Aorta (tissue), 5 donors: ENCODE measurements at regions not wholly inside any gene's neighbourhood (a gene's known extent, or its start where the extent isn't known, plus 50 kb on each side); places are given as distances from the start of the nearest gene placed in this dataset.
"Not testable (repeated sequence)": the region's sequence is repeated elsewhere in the genome, so short reads cannot be mapped to it uniquely, and the experiment has no call there.

Experiments
- ATAC-seq: fragments of 200-7000 bp; cut with Tn5 transposase; one replicate; pipeline ENCODE4 v1.9.1; 2022; ENCODE audit warnings: moderate library complexity; ENCODE audit not compliant: low FRiP score
- DNase-seq, 2 donors: peaks; one replicate each; pipeline ENCODE4 v3.0.0-alpha.2; 2020
- H3K27ac ChIP-seq, 2 donors: one replicate each; pipeline ENCODE4 v1.5.1; 2013; ENCODE audit warnings: low read length in 2 of 2, mild to moderate bottlenecking in 2 of 2, moderate library complexity in 2 of 2, control low read depth in 1 of 2, inconsistent platforms in 1 of 2, low read depth in 1 of 2
- H3K27me3 ChIP-seq, 2 donors: one replicate each; pipeline ENCODE4 v1.6.1; 2013; ENCODE audit warnings: control low read depth in 1 of 2, low read length in 1 of 2, mild to moderate bottlenecking in 1 of 2, moderate library complexity in 1 of 2; ENCODE audit not compliant: insufficient read depth in 2 of 2, control insufficient read depth in 1 of 2
- H3K36me3 ChIP-seq, 2 donors: one replicate each; pipeline ENCODE4 v1.6.1; 2013; ENCODE audit warnings: control low read depth in 1 of 2, low read length in 1 of 2, mild to moderate bottlenecking in 1 of 2; ENCODE audit not compliant: insufficient read depth in 2 of 2, control insufficient read depth in 1 of 2
- H3K4me1 ChIP-seq, 2 donors: one replicate each; pipeline ENCODE4 v1.6.1; 2013; ENCODE audit warnings: low read length in 2 of 2, control low read depth in 1 of 2, mild to moderate bottlenecking in 1 of 2, moderate library complexity in 1 of 2; ENCODE audit not compliant: insufficient read depth in 2 of 2, control insufficient read depth in 1 of 2
- H3K4me3 ChIP-seq, 2 donors: one replicate each; pipeline ENCODE4 v1.5.1; 2013; ENCODE audit warnings: low read length in 2 of 2, control low read depth in 1 of 2, mild to moderate bottlenecking in 1 of 2
- H3K9me3 ChIP-seq: one replicate; pipeline ENCODE4 v1.6.1; 2013; ENCODE audit warnings: mild to moderate bottlenecking, low read length; ENCODE audit not compliant: control insufficient read depth
- WGBS, 2 donors: extraction: QIAGEN DNeasy Blood & Tissue Kit; methylation state at CpG; one replicate each; pipeline ENCODE4 v1.1.7; 2013; 5-methylcytosine and 5-hydroxymethylcytosine counted together
- intact Hi-C, 2 donors: fragments of 100-400 bp; cut with DNase I; formaldehyde crosslinking; loops; one replicate each; pipeline versions ENCODE4 v1.14.2 to v1.15.0; 2022
- donor health status: healthy with polysubstance abuse.
- donor health status: Bipolar disorder and iron deficiency.
- donor health status: DM: no; HTN: no; CAD: no.
- donor health status: DM: no; HTN: no; CAD: no.
- donor health status: DM: yes; HTN: yes; CAD: no.

DNA sequence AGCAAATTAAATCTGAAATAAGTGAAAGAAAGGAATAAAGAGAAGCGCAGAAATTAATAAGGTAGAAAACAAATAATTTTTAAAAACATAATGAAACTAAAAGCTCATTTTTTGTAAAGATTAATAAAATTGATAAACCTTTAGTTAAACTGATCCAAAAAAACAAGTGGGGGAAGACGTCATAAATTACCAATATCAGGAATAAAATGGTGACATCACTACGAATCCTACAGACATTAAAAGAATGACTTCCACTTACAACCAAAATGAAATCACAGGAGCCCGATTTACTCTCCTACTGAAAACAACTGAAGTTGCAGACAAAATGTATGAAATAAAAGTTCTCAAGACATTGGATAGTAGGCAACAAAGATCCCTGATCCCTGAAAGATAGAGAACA lies 68.1 kb upstream of the IFFO2 start:
- 94 to 96% methylated on average over 4 of the region's 4 CpGs for WGBS, 2 donors
- Histone ChIP-seq H3K27ac (no peak overlapping the region), H3K27me3 (peaks cover 0 to 2% of the 10 kb centered on the region in 2 donors), H3K4me3 (no peak overlapping the region), H3K4me1 (no peaks in the 10 kb centered on the region), H3K9me3 (no peaks in the 10 kb centered on the region), H3K36me3 (no peaks in the 10 kb centered on the region)
- ATAC-seq (no peak), DNase-seq (no peak)
- intact Hi-C loops, result no loop called here

DNA sequence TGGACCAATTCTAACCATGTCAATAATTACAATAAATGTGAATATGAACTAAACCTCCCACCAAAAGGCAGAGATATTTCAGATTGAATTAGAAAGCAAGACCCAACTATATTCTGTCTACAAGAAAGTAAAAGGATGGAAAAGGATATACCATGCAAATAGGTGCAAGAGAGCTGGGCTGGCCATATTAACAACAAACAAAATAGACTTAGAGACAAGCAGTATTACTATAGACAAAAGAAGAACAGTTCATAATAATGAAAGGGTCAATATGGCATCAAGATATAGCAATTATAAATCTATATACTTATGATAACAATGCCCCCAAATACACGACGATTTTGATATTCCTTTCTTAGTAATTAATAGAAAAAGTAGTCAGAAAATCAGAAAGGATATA lies 67.3 kb upstream of the IFFO2 start:
- WGBS, 2 donors, result 73 to 94% methylated on average over 2 of the region's 2 CpGs
- intact Hi-C loops, result no loop called here

DNA sequence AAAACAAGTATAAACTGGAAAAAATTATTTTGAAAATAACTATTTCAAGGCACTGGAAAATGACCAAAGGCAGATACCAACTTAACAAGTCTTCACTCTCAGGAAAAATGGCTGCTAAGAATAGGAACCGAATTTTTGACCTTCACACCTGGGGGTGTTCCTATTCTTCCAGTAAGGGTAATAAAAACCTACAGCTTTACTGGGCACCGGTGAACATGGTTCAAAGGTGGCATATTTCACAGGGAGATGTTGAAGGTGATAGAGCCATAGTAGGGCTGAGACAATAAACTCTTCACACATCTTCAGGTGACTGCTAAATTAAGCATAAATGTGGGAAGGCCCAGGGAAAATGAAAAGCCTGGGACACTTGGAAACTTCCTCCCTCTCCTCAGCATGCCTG lies 65.4 kb upstream of the IFFO2 start:
- intact Hi-C loops, result no loop called here
- 35 to 54% methylated on average over 2 of the region's 2 CpGs for WGBS, 2 donors
- no peaks in the 10 kb centered on the region for H3K36me3 ChIP-seq
- H3K4me1 ChIP-seq, result no peaks in the 10 kb centered on the region
- DNase-seq (no peak), ATAC-seq (no peak)
- no peaks in the 10 kb centered on the region for H3K9me3 ChIP-seq
- H3K4me3 ChIP-seq, result no peak overlapping the region
- H3K27ac ChIP-seq, result no peak overlapping the region
- H3K27me3 ChIP-seq, result peaks cover 0 to 2% of the 10 kb centered on the region in 2 donors

More for the DNA sequence above, 67.3 kb upstream of the IFFO2 start:
- ATAC-seq, result no peak
- no peak for DNase-seq
- Histone ChIP-seq H3K4me3 (no peak overlapping the region), H3K36me3 (no peaks in the 10 kb centered on the region), H3K4me1 (no peaks in the 10 kb centered on the region), H3K27me3 (peaks cover 0 to 2% of the 10 kb centered on the region in 2 donors), H3K27ac (no peak overlapping the region), H3K9me3 (no peaks in the 10 kb centered on the region)

DNA sequence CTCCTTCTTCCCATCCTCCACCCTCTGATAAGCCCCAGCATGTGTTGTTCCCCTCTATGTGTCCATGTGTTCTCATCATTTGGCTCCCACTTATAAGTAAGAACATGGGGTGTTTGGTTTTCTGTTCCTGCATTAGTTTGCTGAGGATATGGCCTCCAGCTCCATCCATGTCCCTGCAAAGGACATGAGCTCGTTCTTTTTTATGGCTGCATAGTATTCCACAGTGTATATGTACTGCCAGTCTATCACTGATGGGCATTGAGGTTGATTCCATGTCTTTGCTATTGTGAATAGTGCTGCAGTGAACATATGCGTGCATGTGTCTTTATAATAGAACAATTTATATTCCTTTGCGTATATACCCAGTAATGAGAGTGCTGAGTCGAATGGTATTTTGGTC lies 62.8 kb upstream of the IFFO2 start:
- H3K4me1 ChIP-seq, result not testable (repeated sequence)

DNA sequence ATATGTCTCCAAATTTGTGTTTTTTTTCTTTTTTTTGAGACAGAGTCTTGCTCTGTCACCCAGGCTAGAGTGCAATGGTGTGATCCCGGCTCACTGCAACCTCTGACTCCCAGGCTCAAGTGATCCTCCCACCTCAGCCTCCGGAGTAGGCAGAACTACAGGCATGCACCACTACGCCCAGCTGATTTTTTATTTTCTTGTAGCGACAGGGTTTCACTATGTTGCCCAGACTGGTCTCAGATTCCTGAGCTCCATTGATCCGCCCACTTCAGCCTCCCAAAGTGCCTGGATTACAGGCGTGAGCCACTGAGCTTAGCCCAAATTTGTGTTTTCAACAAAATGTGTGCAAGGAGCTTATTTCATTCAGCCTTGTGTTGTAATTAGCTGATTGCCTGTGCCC lies 59.0 kb upstream of the IFFO2 start:
- 92 to 93% methylated on average over 6 of the region's 6 CpGs for WGBS, 2 donors
- no peak for DNase-seq
- intact Hi-C loops, result no loop called here
- Histone ChIP-seq H3K4me1 (peaks cover 2 to 4% of the 10 kb centered on the region in 2 donors), H3K27ac (no peak overlapping the region), H3K9me3 (no peaks in the 10 kb centered on the region), H3K4me3 (no peak overlapping the region), H3K36me3 (no peaks in the 10 kb centered on the region), H3K27me3 (no peaks in the 10 kb centered on the region)
- no peak for ATAC-seq

More for the DNA sequence above, 62.8 kb upstream of the IFFO2 start:
- H3K27me3 ChIP-seq, intact Hi-C loops, DNase-seq, H3K4me3 ChIP-seq, ATAC-seq, H3K9me3 ChIP-seq, H3K27ac ChIP-seq, H3K36me3 ChIP-seq: not testable (repeated sequence)
- whole genome bisulfite sequencing, 2 donors, result 93 to 96% methylated on average over 4 of the region's 4 CpGs

DNA sequence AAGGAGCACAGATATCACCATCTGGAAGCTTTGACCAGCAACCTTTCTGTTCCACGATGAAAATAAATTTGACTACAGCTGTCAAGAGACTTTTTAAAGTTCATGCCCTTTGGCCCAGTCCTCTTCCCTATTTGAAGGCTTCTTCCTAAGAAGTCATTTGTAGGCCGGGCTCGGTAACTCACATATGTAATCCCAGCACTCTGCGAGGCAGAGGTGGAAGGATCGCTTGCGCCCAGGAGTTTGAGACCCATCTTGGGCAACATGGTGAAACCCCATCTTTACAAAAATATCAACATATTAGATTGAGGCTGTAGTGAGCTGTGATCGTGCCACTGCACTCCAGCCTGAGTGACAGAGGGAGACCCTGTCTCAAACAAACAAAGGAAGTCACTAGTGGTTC lies 58.3 kb upstream of the IFFO2 start:
- ATAC-seq (no peak), DNase-seq (no peak)
- no peaks in the 10 kb centered on the region for H3K9me3 ChIP-seq
- no peak overlapping the region for H3K4me3 ChIP-seq
- intact Hi-C loops, result loop anchor here in 1 of 2 donors (5.0 kb wide), 1 partner anchor 57 kb away; the partner anchor contains the start of gene IFFO2
- 80 to 89% methylated on average over 7 of the region's 7 CpGs for WGBS, 2 donors
- H3K4me1 ChIP-seq, result peaks cover 2 to 4% of the 10 kb centered on the region in 2 donors
- H3K36me3 ChIP-seq, result no peaks in the 10 kb centered on the region
- no peaks in the 10 kb centered on the region for H3K27me3 ChIP-seq
- H3K27ac ChIP-seq, result no peak overlapping the region

DNA sequence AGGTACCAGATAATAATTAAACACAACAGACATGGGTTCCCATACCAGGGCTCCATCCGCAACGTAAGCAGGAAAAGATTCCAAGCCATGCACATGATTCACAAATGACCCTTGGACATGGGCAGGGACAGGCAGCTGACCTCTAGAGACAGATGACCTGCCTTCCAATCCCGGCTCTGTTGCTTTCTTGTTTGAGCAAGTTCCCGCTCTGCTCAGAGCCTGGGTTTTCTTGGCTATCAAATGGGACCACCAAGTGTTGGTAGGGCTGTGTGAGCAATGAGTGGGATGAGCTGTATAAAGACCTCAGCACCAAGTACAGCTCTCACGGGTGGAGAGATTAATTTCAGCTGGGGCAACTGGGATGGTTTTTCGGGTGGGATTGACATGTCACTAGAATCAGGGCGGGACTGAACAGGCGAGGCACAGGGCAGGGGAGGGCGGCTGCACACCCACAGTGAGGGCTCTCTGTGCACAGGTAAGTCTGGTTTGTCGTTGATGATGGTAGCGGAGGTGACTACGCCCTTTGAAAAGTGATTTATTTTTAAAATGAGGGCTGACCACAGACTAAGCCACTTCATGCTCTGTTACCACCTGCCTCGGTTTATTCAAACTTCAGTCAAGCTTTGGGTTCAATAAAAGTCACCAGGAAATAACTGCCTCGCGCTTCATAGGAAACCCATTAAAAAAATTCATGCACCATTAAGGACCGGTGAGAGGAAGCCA lies 57.5 kb upstream of the IFFO2 start:
- H3K36me3 ChIP-seq, result no peaks in the 10 kb centered on the region
- peaks cover 2 to 4% of the 10 kb centered on the region in 2 donors for H3K4me1 ChIP-seq
- no peak for DNase-seq
- no peak overlapping the region for H3K4me3 ChIP-seq
- no peak for ATAC-seq
- 95% methylated on average over 16 of the region's 16 CpGs for WGBS, 2 donors
- H3K27ac ChIP-seq, result no peak overlapping the region
- intact Hi-C loops, result loop anchor here (2.0 to 5.0 kb wide), 2 partner anchors 57 to 93 kb away; partner anchors contain the start of gene IFFO2 (in 1 of the 2)
- H3K9me3 ChIP-seq, result no peaks in the 10 kb centered on the region
- no peaks in the 10 kb centered on the region for H3K27me3 ChIP-seq

DNA sequence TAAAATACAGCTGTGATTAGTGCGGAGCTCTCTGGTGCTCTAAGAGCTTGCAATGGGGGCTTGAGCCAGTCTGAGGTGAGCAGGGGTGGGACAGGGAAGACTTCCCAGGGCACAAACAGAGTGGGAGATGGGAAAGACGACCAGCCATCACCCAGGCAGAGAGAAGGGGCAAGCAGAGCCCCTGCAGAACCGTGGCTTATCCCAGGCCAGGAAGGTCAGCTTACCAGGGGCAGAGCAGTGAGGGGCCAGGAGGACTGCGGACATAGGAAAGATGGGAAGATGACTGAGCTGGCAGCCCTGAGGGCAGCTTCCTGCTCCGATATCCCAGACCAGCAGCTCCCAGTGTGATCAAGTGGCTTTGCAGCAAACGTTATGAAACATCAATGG lies 55.4 kb upstream of the IFFO2 start:
- no peaks in the 10 kb centered on the region for H3K36me3 ChIP-seq
- H3K27me3 ChIP-seq, result no peaks in the 10 kb centered on the region
- WGBS, 2 donors, result 78 to 92% methylated on average over 6 of the region's 6 CpGs
- H3K4me1 ChIP-seq, result peaks cover 2 to 4% of the 10 kb centered on the region in 2 donors
- H3K9me3 ChIP-seq, result no peaks in the 10 kb centered on the region
- ATAC-seq, result no peak
- no peak overlapping the region for H3K4me3 ChIP-seq
- no peak for DNase-seq
- peak overlapping the region; percentile 49 to 64 for H3K27ac ChIP-seq
- intact Hi-C loops, result loop anchor here (1.0 to 5.0 kb wide), 3 partner anchors 55 to 91 kb away; partner anchors contain the start of gene IFFO2 (in 2 of the 2)
